Fibroblast of the aortic adventitia (primary cell): ENCODE measurements at regions not wholly inside any gene's neighbourhood (a gene's known extent, or its start where the extent isn't known, plus 50 kb on each side); places are given as distances from the start of the nearest gene placed in this dataset.

Source experiments
- DNase-seq: peaks from one replicate; pipeline ENCODE4 v3.0.0-alpha.2; 2010; ENCODE audit warnings: low read depth
- H3K4me3 ChIP-seq: 2 replicates; pipeline ENCODE4 v1.5.1; 2011; ENCODE audit warnings: low read depth, mild to moderate bottlenecking, control low read depth, low read length, moderate library complexity
- CTCF ChIP-seq: IDR thresholded peaks from 2 replicates; pipeline ENCODE4 v1.5.1; 2011; ENCODE audit warnings: mild to moderate bottlenecking, low read length, control low read depth, inconsistent platforms; ENCODE audit not compliant: insufficient read depth

- H3K4me3 ChIP-seq = no peak overlapping the region
- no peak for DNase-seq
- TF ChIP-seq CTCF = no peak
These were observed 449.1 kb downstream of the XPNPEP1 start for GRCh38 chr10:109474261-109474660.

- DNase-seq = no peak
- no peak overlapping the region for H3K4me3 ChIP-seq
- TF ChIP-seq CTCF = no peak
These were observed 455.8 kb downstream of the XPNPEP1 start for GRCh38 chr10:109467551-109467950.

GRCh38 chr10:109464949-109465348 lies 458.4 kb downstream of the XPNPEP1 start:
- no peak for TF ChIP-seq CTCF
- no peak overlapping the region for H3K4me3 ChIP-seq
- no peak for DNase-seq

GRCh38 chr10:109457302-109457638 lies 466.0 kb downstream of the XPNPEP1 start:
- no peak for TF ChIP-seq CTCF
- no peak for DNase-seq
- peak overlapping the region; percentile 52 for H3K4me3 ChIP-seq

- H3K4me3 ChIP-seq = peak overlapping the region; percentile 52
- no peak for DNase-seq
- no peak for TF ChIP-seq CTCF
These were observed 466.6 kb downstream of the XPNPEP1 start for GRCh38 chr10:109456566-109457301.

DNA sequence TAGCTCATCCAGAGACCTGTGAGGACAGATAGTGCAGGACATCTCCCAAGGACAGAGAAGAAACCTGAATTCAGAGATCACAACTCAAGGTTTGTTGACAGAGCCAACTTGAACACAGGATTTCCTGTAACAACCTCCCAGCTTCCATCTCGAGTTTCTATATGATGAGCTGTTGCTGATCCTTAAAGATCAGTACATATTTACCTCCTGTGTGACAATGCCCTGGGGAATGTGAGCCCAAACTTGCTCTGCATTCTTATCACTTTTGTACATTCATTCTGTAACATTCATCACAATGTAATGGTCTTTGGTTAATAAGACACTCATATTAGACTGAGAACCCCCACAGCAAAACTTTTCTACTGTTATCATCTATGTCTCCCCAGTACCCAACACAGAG lies 468.6 kb downstream of the XPNPEP1 start:
- no peak overlapping the region for H3K4me3 ChIP-seq
- DNase-seq = no peak
- TF ChIP-seq CTCF = no peak

- no peak overlapping the region for H3K4me3 ChIP-seq
- no peak for TF ChIP-seq CTCF
- no peak for DNase-seq
These were observed 471.4 kb downstream of the XPNPEP1 start for GRCh38 chr10:109451879-109452278.
